ENCODE measurements at regions not wholly inside any gene's neighbourhood (a gene's known extent, or its start where the extent isn't known, plus 50 kb on each side); places are given as distances from the start of the nearest gene placed in this dataset.

- Histone ChIP-seq H3K36me3 (ENCODE audit: insufficient read depth, low read length, poor library complexity, severe bottlenecking) (no peaks in the 10 kb centered on the region), H3K27me3 (replicated peaks; ENCODE audit: insufficient read depth, low read depth, low read length, poor library complexity) (no peaks in the 10 kb centered on the region), H3K4me3 (ENCODE audit: low read depth, low read length, poor library complexity, severe bottlenecking) (no peak overlapping the region), H3K9me3 (ENCODE audit: low read depth, low read length, poor library complexity, severe bottlenecking) (no peaks in the 10 kb centered on the region), H3K4me1 (ENCODE audit: insufficient read depth, low read length, poor library complexity, severe bottlenecking) (no peaks in the 10 kb centered on the region), H3K27ac (ENCODE audit: low read depth, low read length, poor library complexity, severe bottlenecking) (no peak overlapping the region)
- intact Hi-C loops (cut with micrococcal nuclease; ENCODE audit: unreplicated experiment): no loop called here
- no TSS peak for BruUV-seq (replicated peaks)
- TF ChIP-seq EZH2 (IDR thresholded peaks at IDR 0.05; ENCODE audit: borderline replicate concordance, low read depth, low read length, poor library complexity, severe bottlenecking): no peak
- ChIA-PET POLR2A (ENCODE audit: low non-redundant PET) (no interaction called here), CTCF (no interaction called here)
- DNase-seq (ENCODE audit: low spot score): no peak
Measured at GRCh38 chr16:86747761-86748160, 169.4 kb downstream of the FOXL1 start.

DNA sequence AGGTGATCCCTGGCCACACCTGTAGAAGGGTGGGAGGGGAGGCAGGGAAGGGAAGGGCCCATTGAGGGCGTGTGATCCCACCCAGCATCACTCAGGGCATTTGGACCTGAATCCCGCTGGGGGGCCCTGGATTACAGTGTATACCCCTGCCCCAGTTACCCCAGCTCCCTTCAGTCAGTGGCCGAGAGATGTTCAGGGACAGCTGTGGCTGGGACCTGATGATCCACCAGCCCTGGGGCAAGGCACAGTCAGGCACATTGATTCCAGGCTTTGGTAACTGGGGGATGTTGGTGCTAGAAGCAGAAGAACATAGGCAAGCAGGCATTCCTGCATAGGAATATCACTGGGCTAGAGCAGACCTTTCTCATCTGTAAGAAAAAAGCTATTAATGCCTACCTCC is 170.3 kb downstream of the FOXL1 start:
- Histone ChIP-seq H3K4me1 (ENCODE audit: insufficient read depth, low read length, poor library complexity, severe bottlenecking) (no peaks in the 10 kb centered on the region), H3K9me3 (ENCODE audit: low read depth, low read length, poor library complexity, severe bottlenecking) (no peaks in the 10 kb centered on the region), H3K27ac (ENCODE audit: low read depth, low read length, poor library complexity, severe bottlenecking) (no peak overlapping the region), H3K27me3 (replicated peaks; ENCODE audit: insufficient read depth, low read depth, low read length, poor library complexity) (no peaks in the 10 kb centered on the region), H3K4me3 (ENCODE audit: low read depth, low read length, poor library complexity, severe bottlenecking) (no peak overlapping the region), H3K36me3 (ENCODE audit: insufficient read depth, low read length, poor library complexity, severe bottlenecking) (no peaks in the 10 kb centered on the region)
- POLR2A ChIA-PET (ENCODE audit: low non-redundant PET): no interaction called here
- BruUV-seq (replicated peaks): no TSS peak
- DNase-seq (ENCODE audit: low spot score): no peak
- TF ChIP-seq, protein P1, sequence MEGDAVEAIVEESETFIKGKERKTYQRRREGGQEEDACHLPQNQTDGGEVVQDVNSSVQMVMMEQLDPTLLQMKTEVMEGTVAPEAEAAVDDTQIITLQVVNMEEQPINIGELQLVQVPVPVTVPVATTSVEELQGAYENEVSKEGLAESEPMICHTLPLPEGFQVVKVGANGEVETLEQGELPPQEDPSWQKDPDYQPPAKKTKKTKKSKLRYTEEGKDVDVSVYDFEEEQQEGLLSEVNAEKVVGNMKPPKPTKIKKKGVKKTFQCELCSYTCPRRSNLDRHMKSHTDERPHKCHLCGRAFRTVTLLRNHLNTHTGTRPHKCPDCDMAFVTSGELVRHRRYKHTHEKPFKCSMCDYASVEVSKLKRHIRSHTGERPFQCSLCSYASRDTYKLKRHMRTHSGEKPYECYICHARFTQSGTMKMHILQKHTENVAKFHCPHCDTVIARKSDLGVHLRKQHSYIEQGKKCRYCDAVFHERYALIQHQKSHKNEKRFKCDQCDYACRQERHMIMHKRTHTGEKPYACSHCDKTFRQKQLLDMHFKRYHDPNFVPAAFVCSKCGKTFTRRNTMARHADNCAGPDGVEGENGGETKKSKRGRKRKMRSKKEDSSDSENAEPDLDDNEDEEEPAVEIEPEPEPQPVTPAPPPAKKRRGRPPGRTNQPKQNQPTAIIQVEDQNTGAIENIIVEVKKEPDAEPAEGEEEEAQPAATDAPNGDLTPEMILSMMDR (conservative IDR thresholded peaks at IDR 0.05; ENCODE audit: low read depth, low read length): no peak
- TF ChIP-seq EZH2 (IDR thresholded peaks at IDR 0.05; ENCODE audit: borderline replicate concordance, low read depth, low read length, poor library complexity, severe bottlenecking): no peak
- CTCF ChIA-PET: no interaction called here
- intact Hi-C loops (cut with micrococcal nuclease; ENCODE audit: unreplicated experiment): no loop called here

GRCh38 chr16:86751076-86752030 is 173.0 kb downstream of the FOXL1 start:
- DNase-seq (ENCODE audit: low spot score): peak; percentile 38
- ChIA-PET POLR2A (ENCODE audit: low non-redundant PET) (no interaction called here), CTCF (no interaction called here)
- Histone ChIP-seq H3K27ac (ENCODE audit: low read depth, low read length, poor library complexity, severe bottlenecking) (no peak overlapping the region), H3K9me3 (ENCODE audit: low read depth, low read length, poor library complexity, severe bottlenecking) (no peaks in the 10 kb centered on the region), H3K4me1 (ENCODE audit: insufficient read depth, low read length, poor library complexity, severe bottlenecking) (no peaks in the 10 kb centered on the region), H3K36me3 (ENCODE audit: insufficient read depth, low read length, poor library complexity, severe bottlenecking) (no peaks in the 10 kb centered on the region), H3K27me3 (replicated peaks; ENCODE audit: insufficient read depth, low read depth, low read length, poor library complexity) (no peaks in the 10 kb centered on the region), H3K4me3 (ENCODE audit: low read depth, low read length, poor library complexity, severe bottlenecking) (no peak overlapping the region)
- TF ChIP-seq EZH2 (IDR thresholded peaks at IDR 0.05; ENCODE audit: borderline replicate concordance, low read depth, low read length, poor library complexity, severe bottlenecking): no peak
- TF ChIP-seq, protein P1 (conservative IDR thresholded peaks at IDR 0.05; ENCODE audit: low read depth, low read length): no peak
- intact Hi-C loops (cut with micrococcal nuclease; ENCODE audit: unreplicated experiment): no loop called here
- no TSS peak for BruUV-seq (replicated peaks)
